Hepatocyte (in vitro differentiated cells): ENCODE measurements at regions not wholly inside any gene's neighbourhood (a gene's known extent, or its start where the extent isn't known, plus 50 kb on each side); places are given as distances from the start of the nearest gene placed in this dataset.

ENCODE experiments used
- EZH2phosphoT487 ChIP-seq: fragments of 200-600 bp; sonication (generic); IDR thresholded peaks from one replicate; pipeline ENCODE4 v1.6.1; 2018; ENCODE audit warnings: antibody characterized with exemption, mild to moderate bottlenecking, low read depth, moderate library complexity; ENCODE audit not compliant: unreplicated experiment, severe bottlenecking
- TF ChIP-seq, protein P1 (sequence below): fragments of 200-600 bp; sonication (generic); IDR thresholded peaks from 2 replicates; pipeline ENCODE4 v1.5.1; 2016; ENCODE audit warnings: antibody characterized with exemption, mild to moderate bottlenecking; ENCODE audit not compliant: poor library complexity

GRCh38 chr2:7621018-7621814, 704.0 kb downstream of the RNF144A start:
- no peak for TF ChIP-seq EZH2phosphoT487
- TF ChIP-seq, protein P1, sequence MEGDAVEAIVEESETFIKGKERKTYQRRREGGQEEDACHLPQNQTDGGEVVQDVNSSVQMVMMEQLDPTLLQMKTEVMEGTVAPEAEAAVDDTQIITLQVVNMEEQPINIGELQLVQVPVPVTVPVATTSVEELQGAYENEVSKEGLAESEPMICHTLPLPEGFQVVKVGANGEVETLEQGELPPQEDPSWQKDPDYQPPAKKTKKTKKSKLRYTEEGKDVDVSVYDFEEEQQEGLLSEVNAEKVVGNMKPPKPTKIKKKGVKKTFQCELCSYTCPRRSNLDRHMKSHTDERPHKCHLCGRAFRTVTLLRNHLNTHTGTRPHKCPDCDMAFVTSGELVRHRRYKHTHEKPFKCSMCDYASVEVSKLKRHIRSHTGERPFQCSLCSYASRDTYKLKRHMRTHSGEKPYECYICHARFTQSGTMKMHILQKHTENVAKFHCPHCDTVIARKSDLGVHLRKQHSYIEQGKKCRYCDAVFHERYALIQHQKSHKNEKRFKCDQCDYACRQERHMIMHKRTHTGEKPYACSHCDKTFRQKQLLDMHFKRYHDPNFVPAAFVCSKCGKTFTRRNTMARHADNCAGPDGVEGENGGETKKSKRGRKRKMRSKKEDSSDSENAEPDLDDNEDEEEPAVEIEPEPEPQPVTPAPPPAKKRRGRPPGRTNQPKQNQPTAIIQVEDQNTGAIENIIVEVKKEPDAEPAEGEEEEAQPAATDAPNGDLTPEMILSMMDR, result no peak
